NAMALWA (cell line): ENCODE measurements at regions not wholly inside any gene's neighbourhood (a gene's known extent, or its start where the extent isn't known, plus 50 kb on each side); places are given as distances from the start of the nearest gene placed in this dataset.

Source experiments
- DNase-seq: peaks from one replicate; pipeline ENCODE4 v3.0.0-alpha.2; 2015; ENCODE audit warnings: low spot score

GRCh38 chrX:10021461-10022272 is 54.5 kb downstream of the CLDN34 start:
- DNase-seq: no peak

GRCh38 chrX:10022273-10022541 is 55.0 kb downstream of the CLDN34 start:
- DNase-seq: no peak

DNA sequence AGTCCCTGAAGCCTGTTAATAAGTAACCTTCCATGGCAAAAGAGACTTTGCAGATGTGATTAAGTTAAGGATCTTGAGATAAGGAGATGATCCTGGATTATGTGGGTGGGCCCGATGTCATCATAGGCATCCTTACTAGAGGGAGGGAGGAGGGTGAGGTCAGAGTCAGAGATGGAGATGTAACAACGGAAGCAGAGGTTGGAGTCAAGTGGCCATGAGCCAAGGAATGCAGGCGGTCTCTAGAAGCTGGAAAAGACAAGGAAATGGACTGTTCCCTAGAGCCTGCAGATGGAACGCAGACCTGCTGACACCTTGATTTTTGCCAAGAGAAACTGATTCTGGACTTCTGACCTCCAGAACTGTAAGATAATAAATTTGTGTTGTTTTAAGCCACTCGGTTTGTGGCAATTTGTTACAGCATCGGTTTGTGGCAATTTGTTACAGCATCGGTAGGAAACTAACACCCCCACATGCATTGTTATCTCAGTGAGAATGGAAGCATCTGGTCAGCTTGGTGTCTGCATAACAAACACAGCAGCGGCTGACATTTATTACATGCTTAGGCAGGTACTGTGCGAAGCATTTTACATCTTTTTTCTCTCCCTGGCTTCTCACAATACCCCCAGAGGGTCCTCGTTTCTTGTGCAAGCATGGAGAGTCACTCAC is 55.6 kb downstream of the CLDN34 start:
- no peak for DNase-seq

DNA sequence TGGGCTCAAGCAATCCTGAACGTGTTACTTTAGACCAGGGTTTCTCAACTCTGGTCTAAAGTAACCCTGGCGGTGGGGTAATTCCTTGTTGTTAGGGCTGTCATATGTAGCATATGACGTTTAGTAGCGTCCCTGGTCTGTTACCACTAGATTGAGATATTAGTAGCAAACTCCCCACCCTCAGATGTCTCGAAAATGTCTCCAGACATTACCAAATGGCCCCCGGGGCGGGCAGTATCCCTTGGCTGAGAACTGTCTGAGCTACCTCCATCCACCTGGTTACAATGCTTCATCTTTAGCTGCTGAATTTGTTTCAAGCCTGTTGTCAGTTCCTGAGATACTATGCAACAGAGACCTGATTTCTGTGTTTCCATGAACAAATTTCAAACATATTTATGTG is 56.7 kb downstream of the CLDN34 start:
- DNase-seq: no peak

GRCh38 chrX:10025742-10026493 is 58.8 kb downstream of the CLDN34 start:
- no peak for DNase-seq

- DNase-seq: no peak
Observed at GRCh38 chrX:10028283-10029104, 61.3 kb downstream of the CLDN34 start.

GRCh38 chrX:10030570-10030969 is 63.4 kb downstream of the CLDN34 start:
- DNase-seq: no peak

- DNase-seq: no peak
Observed at GRCh38 chrX:10031746-10032145, 64.6 kb downstream of the CLDN34 start.

GRCh38 chrX:10032147-10032546 is 65.0 kb downstream of the CLDN34 start:
- no peak for DNase-seq

DNA sequence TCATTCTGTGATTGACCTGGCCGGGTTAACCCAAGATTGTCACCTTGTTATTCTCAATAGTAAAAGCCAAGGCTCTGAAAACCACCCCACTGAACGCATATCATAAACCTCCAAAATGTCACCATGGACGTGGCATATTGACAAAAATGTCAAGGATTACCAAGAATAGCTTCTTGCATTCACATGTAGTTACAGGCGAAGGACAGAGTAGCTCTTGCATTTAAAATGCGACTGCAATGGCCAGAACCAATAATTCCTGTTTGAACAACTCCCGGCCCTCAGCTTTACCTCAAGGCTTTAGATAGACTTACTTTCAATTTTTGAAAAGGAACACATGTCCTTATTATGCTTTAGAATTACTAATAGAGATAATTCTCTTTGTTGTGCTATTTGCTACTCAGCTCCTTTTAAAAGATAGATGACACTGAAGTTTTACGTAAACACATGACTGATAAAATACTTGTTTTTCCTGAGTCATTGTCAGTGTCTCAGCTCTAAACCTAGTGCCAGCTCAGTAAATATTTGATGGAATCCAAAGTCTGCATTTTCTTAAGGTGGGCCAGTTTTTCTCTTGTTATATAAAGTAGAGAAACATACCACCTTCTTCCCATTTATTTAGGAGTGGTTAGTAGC is 66.3 kb downstream of the CLDN34 start:
- no peak for DNase-seq

DNA sequence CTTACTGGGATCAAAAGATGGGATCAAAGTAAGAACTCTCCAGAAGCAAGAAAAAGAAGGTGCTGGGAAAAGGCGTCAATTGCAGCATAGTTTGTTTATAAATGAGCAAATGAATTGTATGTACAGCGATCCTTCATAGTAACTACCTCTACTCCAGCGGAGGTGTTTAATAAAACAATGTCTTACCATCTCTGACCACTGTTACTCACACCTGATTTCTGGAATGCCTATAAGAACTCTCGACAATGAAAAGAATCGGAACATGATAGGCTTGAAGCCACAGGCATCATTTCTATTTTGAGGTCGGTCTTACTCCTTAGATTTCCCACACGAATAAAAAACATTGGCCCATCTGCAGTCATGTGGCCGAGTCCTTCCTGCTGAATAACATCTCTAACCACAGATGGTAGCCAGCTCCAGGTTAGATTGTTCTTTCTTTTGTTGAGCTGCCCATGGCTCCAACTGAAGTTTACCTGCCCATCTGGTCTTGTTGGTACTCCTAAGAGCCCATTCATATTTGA is 67.6 kb downstream of the CLDN34 start:
- DNase-seq: no peak

GRCh38 chrX:10038585-10038984 is 71.4 kb downstream of the CLDN34 start:
- no peak for DNase-seq

DNA sequence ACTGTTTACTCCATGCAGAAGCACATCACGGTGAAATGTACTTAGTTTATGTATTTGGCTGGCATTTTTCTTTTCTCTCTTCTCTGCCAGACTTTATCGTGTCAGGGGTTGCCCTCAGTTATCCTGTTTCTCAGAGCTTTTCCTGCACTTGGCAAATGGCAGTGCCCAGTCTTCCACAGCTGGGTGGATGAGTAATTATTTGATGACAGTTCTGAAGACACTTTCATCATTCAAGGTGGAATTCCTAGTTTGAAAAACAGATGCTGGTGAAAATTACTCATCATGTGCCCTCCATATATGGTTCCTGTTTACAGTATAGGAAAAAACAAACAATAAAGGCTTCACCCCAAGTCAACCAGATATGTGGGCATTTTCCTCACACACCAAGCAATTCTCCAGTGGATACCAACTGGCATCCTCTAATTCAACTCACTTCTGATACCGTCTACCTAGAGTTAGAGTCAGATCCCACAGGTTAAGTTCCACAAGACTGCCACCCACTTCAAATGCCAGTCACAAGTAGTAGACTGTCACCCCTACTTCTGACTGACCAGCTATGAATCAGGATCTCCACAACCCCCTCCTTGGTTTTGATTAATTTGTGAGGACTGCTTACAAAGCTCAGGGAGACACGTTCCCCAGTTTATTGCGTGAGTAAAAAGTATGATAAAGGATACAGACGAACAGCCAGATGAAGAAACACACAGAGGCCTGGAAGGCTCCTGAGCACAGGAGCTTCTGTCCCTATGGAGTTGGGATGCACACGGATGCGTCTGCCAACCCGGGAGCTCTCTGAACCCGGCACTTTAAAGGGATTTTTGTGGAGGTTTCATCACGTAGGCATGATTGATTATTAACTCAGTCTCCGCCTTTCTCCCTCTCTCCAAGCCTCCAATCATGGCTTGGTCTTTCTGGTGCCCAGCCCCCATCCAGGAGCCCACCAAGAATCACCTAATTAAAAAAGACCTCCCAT is 72.9 kb downstream of the CLDN34 start:
- DNase-seq: no peak

GRCh38 chrX:10040961-10041360 is 73.8 kb downstream of the CLDN34 start:
- no peak for DNase-seq

GRCh38 chrX:10041383-10041782 is 74.2 kb downstream of the CLDN34 start:
- no peak for DNase-seq

DNA sequence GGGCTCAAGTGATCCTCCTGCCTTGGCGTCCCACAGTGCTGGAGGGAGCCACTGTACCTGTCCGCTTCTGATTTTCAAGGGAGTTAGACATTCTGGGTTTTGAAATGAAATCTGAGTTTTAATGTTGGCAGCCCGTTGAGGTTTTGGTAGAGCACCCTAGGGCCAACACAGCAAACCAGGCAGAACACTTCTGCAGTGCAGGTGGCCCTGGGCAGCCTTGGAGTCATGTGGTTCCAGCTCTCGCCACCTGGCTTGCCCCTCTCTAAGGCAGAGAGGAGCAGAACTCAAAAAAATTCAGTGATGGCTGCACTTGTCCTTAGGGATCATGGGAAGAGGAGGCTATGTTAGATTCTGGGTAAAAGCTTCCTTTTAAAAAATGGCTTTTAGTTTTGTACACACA is 74.9 kb downstream of the CLDN34 start:
- DNase-seq: no peak

DNA sequence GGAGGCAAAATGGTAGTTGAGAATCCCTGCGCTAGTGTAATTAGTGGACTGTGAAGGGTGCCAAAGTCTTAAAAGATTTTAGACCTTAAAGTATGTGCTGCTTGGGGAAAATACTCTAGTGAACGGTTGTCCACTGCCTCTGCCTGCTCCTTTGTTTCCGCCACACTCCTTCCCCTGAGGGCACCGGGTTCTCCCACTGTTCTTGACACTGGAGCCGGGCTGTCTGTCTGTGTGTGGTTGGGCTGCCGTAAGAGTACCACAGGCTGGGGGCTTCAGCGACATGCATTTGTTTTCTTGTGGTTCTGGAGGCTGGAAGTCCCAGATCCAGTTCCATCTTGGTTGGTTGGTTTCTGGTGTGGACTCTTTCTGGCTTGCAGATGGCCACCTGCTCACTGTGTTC is 76.2 kb downstream of the CLDN34 start:
- no peak for DNase-seq

GRCh38 chrX:10044021-10044420 is 76.9 kb downstream of the CLDN34 start:
- DNase-seq: no peak

DNA sequence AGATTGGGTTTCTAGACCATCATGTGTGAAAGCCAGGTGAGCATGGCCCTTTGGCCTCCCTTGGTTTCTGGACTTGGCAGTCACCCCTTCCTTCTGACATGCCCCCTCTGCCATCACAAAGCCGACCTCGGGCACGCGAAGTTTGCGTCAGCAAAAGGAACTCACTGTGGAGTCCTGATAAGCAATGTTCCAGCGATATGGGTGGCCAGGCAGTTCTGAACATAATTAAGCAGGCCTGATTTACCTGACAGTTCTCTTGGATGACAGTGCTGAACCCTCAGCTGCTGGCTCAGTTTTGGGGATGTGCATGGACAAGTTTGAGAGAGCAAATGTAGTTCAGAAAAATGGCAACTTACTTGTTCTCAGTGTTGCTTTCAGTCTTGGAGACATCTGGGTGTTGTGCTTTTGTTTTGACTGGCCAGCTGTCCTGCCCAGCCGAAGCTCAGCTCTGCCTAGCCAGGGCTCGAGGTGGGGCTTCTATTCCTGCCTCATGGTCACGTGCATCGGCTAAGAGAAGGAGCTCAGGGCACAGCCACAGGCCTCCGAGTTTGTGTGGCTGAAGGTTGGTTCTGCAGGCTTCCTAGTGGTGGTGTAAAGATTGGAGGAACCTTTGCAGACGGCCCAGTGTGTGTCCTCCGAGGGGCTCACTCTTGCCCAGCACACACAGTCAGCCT is 78.3 kb downstream of the CLDN34 start:
- no peak for DNase-seq

GRCh38 chrX:10047133-10047532 is 80.0 kb downstream of the CLDN34 start:
- DNase-seq: no peak
